Activated CD4-positive, alpha-beta T cell treated with anti-CD3 and anti-CD28 coated beads, Interleukin-2, amount 50 U/mL, for 4 hours (primary cell): ENCODE measurements at regions not wholly inside any gene's neighbourhood (a gene's known extent, or its start where the extent isn't known, plus 50 kb on each side); places are given as distances from the start of the nearest gene placed in this dataset.

Experiments
- DNase-seq, 2 experiments: peaks; one replicate each; pipeline ENCODE4 v3.0.0-alpha.2; 2020

- no peak for DNase-seq
Observed at GRCh38 chr5:125584140-125584520, 837.7 kb upstream of the ZNF608 start.

DNA sequence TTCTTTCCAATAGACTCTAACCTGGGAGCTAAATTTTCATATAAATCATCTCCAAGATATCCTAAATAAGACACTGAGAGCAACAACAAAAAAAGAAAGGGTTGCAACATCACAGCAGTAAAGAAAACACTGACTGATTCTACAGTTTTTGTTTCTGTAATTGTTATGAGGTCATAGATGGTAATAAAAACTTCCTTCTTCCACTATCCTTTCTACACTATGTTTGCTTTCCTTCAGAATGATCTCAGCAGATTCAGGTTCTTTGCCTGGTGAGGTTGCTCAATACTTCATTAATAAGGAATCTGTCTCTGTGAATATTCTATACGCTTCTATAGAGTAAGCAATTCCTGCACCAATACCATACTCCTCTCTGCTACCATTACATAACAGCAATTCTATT is 835.6 kb upstream of the GRAMD2B start:
- DNase-seq, result no peak

DNA sequence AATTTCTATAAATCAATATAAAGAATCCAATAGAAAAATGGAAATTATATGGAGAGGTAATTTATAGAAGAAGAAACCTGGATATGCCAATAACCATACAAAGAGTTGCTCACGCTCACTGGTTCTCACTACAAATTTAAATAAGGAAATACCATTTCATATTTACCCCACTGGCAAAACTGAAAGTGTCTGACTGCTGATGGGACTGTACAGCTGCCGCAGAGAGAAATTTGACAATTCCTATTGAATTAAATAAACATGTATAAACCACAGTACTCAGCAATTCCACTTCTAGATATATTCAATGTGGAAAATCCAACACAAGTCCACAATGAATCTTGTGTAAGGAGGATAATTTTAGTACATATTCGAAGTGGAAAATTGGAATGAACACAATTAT is 830.4 kb upstream of the GRAMD2B start:
- DNase-seq, result no peak

DNA sequence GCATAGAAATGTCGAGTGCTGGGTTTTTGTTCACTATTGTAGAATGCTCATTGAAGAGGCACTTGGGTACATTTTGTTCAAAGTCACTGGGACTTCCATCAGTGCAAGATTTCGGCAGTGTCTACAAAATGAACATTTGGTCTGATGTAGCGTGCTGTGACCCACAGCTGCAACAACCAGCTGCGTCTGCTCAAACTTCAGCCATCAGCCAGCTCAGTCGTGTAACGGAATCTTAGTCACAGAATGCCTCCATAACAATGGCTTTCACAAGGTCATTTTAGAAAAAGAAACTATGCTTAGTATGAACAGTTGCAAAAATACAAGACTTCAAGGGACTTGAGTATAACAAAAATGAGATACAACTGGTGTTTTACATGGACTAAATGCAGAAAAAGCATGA is 828.1 kb upstream of the GRAMD2B start:
- DNase-seq, result no peak

DNA sequence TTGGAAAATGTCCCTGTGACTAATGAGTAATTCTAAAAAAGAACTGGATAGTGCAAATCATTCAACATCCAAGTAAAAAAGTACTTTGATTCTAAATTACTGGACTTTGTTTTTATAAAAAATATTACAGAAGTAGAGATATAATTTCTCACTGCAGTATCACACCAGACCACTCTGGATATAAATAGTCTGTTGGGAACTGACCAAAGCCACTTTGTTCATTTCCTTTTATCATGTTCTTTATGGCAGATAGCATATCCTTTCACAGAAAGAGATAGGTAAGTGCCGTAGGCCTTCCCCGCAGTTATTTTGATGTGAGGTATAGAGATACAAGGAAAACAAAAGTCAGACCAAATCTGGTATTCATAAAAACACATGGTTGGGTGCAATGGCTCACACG is 827.4 kb upstream of the GRAMD2B start:
- DNase-seq, result no peak

DNA sequence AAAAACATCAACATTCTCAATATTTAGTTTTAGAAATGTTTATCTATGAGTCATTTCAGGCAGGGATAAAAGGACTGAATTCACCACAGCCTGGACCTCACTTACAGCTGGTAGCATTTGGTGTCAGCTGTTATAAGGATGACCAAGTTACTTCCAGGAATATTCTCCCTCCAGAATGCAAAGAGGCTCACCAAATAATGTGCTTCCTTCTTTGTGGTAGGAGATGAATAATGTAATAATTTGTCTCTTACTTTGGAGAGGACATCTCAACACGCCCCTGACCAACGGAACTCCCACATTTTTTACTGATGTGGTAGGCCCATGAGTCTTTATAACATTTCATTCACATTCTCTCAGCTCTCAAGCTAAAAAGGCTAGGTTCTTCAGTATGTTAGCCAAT is 825.9 kb upstream of the GRAMD2B start:
- DNase-seq, result no peak

DNA sequence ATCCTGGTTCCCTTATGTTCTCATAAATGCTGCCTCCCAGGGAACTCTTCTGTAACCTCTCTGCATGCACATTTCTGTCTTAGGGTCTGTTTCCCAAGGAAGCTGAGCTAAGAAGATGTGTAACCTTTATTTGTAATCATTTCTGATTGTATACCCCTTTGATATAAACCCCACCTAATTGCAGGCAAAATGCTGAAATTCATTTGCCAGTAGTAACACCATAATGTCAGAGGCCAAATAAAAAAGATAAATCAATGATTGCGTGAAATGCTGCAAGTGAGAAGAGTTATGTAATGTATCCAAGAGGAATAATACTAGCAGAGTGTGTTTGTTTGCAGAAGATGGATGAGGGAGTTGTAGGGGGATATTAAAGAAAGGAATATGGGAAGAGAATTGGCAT is 822.6 kb upstream of the GRAMD2B start:
- no peak for DNase-seq

GRCh38 chr5:125602184-125602583 is 821.0 kb upstream of the GRAMD2B start:
- DNase-seq, result no peak

- DNase-seq, result no peak
Observed at GRCh38 chr5:125603321-125603720, 819.9 kb upstream of the GRAMD2B start.

- no peak for DNase-seq
Observed at GRCh38 chr5:125604104-125604503, 819.1 kb upstream of the GRAMD2B start.

DNA sequence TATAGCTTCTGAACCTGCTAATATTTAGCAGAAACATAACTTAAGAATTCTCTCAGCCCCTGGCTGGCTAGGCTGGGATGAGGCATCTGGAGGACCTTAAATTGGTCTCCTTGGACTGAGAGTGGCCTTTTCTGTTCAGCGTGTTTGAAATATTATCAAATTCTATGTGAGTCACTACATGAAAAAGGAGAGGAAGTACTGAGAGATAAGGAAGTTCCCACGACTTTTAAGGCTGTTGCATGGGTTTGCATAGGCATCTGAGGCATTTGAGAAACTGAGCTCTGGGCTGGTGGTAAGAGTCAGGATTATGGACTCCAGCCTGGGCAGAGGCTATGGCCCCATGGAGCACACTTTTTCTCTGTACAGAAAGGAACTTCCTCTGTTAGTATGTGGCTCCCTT is 816.2 kb upstream of the GRAMD2B start:
- no peak for DNase-seq

GRCh38 chr5:125609011-125609410 is 814.2 kb upstream of the GRAMD2B start:
- DNase-seq, result no peak

DNA sequence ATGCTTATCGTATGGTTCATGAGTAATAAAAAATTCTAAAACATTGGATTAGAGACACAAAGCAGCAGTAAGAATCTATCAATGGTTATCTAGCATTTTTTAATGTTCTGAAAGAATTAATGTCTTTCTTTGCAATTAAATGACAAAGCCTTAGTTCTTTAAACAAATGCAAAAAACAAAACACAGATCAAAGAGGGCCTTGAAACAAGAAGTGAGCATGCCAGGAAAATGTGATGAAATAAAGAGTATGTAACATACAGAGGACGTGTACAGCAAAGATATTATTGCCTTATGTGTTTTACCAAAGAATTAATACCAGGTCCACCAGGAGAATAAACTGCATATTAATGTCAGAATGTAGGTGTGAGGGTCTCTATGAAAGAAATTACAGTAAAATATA is 812.3 kb upstream of the GRAMD2B start:
- DNase-seq, result no peak

DNA sequence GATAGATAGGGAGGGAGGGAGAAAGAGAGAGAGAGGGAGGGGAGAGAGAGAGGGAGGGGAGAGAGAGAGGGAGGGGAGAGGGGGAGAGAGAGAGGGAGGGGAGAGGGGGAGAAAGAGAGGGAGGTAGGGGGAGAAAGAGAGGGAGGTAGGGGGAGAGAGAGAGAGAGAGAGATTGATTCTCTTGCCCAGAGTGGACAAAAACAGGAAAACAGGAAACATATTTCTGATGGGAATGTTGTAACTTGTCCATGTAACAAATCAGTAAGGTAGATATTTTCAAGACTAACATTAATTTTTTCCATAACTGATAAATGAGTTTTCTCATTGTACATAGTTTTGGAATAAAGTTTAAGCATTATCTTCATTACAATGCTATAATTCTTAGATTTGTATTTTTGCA is 811.7 kb upstream of the GRAMD2B start:
- no peak for DNase-seq

- DNase-seq, result no peak
Observed at GRCh38 chr5:125612181-125612721, 811.0 kb upstream of the GRAMD2B start.

- no peak for DNase-seq
Observed at GRCh38 chr5:125612776-125613175, 810.4 kb upstream of the GRAMD2B start.

DNA sequence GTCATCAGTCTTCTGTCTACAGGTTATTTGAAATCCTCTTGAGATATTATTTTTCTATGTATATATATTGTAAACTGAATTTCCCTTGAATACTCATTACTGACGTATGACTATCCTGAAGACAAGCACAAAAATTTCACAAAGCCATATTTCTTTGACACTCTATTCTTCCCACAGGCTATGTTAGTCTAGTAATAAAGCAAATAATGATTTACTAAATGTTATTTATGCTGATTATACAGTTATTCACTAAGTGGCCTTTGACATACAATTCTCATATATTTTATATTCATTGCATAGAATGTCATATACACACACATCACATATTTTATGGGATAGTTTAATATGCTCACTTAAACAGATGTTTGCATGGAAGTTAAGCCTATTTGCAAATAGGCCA is 793.0 kb upstream of the GRAMD2B start:
- no peak for DNase-seq

DNA sequence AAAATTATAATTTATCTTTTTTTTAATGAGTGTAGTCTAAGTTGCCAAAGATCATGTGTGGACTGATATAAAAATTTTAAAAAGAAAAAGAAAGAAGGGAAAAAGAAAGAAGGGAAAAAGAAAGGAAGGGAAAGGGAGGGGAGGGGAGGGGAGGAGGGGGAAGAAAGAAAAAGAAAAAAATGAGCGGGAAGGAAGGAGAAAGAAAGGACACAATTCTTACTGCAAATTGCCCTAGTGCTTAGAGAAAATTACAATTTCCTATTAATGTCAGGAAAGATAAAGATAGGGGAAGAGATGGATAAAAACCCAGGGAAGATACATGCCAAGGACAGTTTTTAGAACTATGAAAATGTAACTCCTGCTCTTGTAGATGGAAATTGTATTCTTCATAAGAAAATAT is 789.7 kb upstream of the GRAMD2B start:
- DNase-seq, result no peak

DNA sequence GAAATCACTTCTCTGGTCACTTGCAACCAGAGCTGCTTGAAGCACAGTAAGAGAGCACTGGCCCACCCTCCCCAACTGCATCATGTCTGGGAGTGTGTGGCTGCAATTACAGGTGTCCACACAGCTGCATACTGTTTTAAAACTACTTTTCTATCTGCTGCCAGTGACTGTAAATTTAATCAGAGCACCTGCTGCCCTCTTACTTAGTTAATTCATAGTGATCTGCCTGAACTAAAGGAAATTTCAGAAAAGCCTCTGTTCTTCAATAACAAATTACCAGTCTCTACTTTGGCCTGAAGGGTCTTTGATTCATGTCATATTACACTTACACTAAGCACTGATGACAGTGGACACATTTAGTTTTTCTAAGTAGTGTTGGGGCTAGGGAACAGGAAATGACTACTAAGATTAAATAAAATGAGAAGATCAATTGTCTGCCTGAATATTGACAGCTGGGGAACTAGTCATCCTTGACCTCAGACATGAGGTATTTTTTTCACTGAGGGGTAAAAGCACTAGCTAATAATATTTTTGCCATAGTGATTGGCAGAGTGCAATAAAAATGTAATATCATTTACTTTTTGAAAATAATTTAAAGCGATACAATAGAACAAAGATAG is 788.9 kb upstream of the GRAMD2B start:
- DNase-seq, result no peak

GRCh38 chr5:125639858-125640257 is 783.4 kb upstream of the GRAMD2B start:
- no peak for DNase-seq

DNA sequence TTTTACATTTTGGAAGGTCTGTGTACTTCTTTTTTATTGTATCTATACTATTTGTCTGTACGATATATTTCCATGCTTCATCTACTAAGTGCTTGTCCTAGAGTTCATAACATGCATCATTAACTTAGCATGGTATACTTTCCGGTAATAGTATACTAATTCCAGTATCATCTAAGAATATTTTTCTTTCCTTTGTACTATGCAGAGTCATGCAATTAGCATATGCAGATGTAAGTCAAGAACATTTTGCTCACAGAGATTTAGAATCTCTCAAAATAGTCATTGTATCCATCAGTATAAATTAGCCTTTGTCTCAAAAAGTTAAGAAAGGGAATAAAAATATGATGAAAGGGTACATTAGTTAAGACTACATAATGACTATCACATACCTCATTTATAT is 770.4 kb upstream of the GRAMD2B start:
- DNase-seq, result no peak

- no peak for DNase-seq
Observed at GRCh38 chr5:125654392-125654791, 768.8 kb upstream of the GRAMD2B start.

DNA sequence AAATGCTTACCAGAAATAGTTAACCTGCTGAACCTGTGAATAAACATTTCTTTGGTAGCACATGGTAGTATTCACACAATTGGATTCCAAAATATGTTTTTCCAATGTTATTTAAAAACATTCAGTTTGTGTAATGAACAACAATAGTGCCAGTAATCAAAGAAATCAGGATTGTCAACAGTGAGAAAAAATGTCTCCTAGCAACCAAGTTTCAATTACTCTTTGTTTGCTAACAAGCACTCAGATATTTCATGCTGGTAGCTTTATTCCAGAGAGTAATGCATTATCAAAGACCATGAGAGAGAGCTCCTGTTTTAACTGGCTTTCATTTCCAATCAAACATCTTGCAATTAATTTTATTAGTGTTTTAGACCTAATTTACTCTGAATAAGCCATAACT is 768.1 kb upstream of the GRAMD2B start:
- DNase-seq, result no peak

GRCh38 chr5:125657936-125658335 is 765.3 kb upstream of the GRAMD2B start:
- no peak for DNase-seq

- no peak for DNase-seq
Observed at GRCh38 chr5:125659316-125660023, 763.7 kb upstream of the GRAMD2B start.
